Dermis blood vessel endothelial cell (primary cell): ENCODE measurements at regions not wholly inside any gene's neighbourhood (a gene's known extent, or its start where the extent isn't known, plus 50 kb on each side); places are given as distances from the start of the nearest gene placed in this dataset.
"Not testable (repeated sequence)": the region's sequence is repeated elsewhere in the genome, so short reads cannot be mapped to it uniquely, and the experiment has no call there.

Source experiments
- DNase-seq: peaks from one replicate; pipeline ENCODE4 v3.0.0; 2010

DNA sequence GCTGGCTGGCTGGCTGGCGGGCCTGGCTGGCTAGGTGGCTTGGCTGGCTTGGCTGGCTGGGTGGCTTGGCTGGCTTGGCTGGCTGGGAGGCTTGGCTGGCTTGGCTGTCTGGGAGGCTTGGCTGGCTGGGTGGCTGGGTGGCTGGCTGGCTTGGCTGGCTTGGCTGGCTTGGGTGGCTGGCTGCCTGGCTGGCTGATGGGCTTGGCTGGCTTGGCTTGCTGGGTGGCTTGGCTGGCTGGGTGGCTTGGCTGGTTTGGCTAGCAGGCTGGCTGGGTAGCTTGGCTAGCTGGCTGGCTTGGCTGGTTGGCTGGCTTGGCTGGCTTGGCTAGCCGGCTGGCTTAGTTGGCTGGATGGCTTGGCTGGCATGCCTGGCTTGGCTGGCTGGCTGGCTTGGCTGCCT lies 2834.1 kb downstream of the RPIA start:
- not testable (repeated sequence) for DNase-seq

DNA sequence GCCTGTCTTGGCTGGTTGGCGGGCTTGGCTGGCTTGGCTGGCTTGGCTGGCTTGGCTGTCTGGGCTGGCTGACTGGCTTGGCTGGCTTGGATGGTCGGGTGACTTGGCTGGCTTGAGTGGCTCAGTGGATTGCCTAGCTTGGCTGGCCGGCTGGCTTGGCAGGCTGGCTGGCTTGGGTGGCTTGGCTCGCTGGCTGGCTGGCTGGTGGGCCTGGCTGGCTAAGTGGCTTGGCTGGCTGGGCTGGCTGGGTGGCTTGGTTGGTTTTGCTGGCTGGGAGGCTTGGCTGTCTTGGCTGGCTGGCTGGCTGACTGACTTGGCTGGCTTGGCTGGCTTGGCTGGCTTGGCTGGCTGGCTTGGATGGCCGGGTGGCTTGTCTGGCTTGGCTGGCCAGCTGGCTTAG lies 2834.6 kb downstream of the RPIA start:
- DNase-seq, result not testable (repeated sequence)

DNA sequence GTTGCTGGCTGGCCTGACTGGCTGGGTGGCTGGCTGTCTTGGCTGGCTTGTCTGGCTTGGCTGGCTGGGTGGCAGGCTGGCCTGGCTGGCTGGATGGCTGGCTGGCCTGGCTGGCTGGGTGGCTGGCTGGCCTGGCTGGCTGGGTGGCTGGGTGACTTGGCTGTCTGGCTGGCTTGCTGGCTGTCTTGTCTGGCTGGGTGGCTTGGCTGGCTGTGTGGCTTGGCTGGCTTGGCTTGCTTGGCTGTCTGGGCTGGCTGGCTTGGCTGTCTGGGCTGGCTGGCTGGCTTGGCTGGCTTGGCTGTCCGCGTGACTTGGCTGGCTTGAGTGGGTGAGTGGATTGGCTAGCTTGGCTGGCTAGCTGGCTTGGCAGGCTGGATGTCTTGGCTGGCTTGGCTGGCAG lies 2835.6 kb downstream of the RPIA start:
- DNase-seq, result not testable (repeated sequence)

DNA sequence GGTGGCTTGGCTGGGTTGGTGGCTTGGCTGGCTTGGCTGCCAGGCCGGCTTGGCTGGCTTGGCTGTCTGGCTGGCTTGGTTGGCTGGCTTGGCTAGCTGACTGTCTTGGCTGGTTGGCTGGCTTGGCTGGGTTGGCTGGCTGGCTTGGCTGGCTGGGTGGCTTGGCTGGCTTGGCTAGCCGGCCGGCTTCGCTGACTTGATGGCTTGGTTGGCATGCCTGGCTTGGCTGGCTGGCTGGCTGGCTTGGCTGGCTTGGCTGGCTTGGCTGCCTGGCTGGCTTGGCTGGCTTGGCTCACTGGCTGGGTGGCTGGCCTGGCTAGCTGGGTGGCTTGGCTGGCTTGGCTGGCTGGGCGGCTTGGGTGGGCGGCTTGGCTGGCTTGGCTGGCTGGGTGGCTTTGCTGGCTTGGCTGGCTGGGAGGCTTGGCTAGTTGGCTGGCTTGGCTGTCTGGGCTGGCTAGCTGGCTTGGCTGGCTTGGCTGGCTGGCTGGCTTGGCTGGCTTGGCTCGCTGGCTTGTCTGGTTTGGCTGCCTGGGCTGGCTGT lies 2836.1 kb downstream of the RPIA start:
- DNase-seq, result not testable (repeated sequence)

DNA sequence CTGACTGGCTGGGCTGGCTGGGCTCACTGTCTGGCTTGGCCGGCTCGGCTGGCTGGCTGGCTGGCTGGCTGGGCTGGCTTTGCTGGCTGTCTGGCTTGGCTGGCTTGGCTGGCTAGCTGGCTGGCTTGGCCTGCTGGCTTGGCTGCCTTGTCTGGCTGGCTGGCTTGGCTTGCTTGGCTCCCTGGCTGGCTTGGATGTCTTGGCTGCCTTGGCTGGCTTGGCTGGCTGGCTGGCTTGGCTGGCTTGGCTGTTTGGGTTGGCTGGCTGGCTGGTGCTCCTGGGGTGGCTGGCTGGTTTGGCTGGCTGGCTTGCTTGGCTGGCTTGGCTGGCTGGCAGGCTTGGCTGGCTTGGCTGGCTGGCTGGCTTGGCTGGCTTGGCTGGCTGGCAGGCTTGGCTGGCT lies 2836.9 kb downstream of the RPIA start:
- DNase-seq, result not testable (repeated sequence)

DNA sequence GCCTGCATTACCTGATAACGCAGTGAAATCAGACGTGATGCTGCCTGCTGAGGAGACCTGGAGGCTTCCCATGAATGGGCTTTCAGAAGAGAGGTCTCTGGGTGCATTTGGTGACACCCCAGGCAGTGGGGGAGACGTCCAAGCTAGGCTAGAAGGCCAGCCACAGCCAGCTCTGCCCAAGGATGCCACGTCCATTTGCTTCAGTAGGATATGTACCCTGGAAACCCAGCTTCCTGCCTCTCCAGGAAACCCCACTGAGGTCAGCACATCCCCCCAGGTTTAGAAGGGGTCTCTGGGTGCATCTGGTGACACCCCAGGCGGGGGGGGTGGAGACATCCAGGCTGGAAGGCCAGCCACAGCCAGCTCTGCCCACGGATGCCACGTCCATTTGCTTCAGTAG lies 2844.6 kb downstream of the RPIA start:
- DNase-seq, result not testable (repeated sequence)

DNA sequence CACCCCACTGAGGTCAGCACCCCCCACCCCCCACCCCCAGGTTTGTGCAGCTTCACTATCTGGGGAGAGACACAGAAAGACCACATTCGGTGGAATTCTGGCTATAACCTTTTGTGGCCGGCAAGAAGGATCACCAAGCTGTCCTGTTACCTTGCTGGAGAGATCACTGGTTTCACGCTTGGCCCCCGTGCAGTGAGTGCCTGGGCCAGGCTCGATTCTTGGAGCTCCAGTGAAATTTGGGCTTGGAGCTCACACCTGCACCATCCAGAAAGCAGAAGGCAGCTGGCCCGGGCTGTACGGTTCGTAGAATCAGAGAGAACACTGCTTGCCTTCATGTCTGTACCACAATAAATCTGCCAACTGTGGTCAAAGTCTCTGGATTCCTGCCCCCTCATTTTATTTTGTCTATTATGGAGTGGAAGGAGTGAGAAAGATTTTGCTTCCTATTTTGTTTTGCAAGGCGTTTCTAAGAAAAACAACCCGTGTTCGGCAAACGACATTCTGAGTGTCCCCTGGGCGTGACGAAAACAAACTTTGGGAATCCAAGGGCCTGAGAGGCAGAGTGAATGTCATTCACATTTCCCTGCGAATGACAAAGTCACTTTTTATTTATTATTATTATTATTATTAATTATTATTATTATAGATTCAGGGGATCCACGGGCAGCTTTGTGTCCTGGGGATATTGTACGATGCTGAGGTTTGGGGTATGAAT lies 2845.2 kb downstream of the RPIA start:
- DNase-seq, result not testable (repeated sequence)

DNA sequence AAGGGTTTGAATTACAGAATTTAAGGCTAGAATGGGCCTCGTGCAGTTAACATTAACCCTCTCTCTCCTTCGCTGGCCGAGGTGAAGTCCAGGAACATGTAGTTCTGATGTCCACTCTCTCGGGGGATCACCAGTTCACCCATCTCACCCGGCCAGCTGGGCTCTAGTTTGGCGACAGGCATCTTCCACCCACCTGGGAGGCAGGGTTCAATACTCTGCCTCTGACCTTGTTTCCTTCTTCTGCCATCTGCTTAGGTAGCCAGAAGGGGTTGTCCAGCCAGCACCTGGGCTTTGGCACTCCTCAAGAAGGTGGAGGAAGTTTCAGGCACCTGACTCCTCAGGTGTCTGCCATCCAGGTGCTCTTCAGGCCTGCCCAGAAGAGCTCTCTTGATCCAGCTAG lies 2857.8 kb downstream of the RPIA start:
- DNase-seq, result not testable (repeated sequence)

DNA sequence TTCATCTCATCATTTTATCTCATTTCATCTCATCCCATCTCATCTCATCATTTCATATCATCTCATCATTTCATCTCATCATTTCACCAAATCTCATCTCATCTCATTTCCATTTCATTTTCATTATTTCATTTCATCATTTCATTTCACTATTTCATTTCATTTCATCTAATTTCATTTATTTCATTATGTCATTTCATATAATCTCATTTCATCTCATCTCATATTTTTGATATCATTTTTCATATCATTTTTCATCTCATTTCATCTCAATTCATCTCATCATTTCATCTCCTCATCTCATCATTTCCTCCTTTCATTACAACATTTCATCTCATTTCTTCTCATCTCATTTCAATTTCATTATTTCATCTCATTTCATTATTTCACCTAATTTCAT lies 2866.8 kb downstream of the RPIA start:
- DNase-seq, result not testable (repeated sequence)

DNA sequence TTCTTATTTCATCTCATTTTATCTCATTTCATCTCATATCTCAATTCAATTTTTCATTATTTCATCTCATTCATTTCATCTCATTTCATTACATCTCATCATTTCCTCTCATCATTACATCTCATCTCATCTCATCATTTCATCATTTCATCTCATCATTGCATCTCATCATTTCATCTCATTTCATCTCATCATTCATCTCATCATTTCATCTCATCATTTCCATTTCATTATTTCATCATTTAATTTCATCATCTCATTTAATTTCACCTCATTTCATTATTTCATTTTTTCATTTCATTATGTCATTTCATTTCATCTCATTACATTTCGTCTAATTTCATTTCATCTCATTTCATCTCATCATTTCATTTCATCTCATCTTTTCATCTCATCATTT lies 2867.8 kb downstream of the RPIA start:
- DNase-seq, result not testable (repeated sequence)

DNA sequence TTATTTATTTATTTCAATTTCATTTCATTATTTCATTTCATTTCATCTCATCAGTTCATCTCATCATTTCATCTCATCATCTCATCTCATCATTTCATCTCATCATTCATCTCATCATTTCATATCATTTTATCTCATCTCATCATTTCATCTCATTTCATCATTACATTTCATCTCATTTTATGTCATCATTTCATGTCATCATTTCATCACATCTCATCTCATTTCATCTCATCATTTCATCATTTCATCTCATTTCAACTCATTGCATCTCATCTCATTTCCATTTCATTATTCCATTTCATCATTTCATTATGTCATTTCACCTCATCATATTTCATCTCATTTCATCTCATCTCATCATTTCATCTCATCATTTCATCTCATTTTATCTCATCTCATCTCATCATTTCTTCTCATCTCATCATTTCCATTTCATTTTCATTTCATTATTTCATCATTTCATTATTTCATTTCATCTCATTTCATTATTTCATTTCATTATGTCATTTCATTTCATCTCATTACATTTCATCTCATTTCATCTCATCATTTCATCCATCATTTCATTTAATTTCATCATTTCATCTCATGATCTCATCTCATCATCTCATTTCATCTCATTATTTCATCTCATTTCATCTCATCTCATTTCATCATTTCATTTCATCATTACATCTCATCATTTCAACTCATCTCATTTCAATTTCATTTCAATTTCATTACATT lies 2868.6 kb downstream of the RPIA start:
- DNase-seq, result not testable (repeated sequence)

DNA sequence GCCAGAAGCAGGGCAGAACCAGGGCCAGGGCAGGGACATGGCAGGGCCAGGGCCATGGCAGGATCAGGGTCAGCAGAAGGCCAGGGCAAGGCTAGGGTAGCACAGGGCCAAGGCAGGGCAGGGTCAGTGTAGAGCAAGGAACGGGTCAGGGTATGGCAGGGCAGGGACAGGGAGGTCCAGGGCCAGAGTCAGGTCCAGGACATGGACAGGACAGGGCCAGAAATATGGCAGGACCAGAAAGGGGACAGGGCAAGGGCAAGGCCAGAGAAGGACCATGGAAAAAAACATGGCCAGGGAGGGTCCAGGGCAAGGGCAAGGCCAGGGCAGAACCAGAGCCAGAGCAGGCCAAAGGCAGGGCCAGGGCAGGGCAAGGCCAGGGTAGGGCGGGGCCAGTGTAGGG lies 2870.7 kb downstream of the RPIA start:
- DNase-seq, result not testable (repeated sequence)

DNA sequence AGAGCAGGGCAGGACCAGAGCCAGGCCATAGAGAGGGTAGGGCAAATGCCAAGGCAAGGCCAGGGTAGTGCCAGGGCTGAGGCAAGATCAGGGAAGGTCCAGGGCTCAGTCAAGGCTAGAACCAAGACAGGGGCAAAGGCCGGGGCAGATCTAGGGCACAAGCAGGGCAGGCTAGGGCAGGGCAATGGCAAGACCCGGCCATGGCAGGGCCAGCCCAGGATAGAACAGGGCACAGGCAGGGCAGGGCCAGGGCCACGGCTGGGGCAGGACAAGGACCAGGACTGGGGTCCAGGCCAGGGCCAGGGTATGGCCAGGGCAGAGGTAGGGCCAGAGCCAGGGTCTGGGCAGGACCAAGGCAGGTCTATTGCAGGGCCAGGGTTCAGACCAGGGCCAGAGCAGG lies 2873.2 kb downstream of the RPIA start:
- DNase-seq, result not testable (repeated sequence)

DNA sequence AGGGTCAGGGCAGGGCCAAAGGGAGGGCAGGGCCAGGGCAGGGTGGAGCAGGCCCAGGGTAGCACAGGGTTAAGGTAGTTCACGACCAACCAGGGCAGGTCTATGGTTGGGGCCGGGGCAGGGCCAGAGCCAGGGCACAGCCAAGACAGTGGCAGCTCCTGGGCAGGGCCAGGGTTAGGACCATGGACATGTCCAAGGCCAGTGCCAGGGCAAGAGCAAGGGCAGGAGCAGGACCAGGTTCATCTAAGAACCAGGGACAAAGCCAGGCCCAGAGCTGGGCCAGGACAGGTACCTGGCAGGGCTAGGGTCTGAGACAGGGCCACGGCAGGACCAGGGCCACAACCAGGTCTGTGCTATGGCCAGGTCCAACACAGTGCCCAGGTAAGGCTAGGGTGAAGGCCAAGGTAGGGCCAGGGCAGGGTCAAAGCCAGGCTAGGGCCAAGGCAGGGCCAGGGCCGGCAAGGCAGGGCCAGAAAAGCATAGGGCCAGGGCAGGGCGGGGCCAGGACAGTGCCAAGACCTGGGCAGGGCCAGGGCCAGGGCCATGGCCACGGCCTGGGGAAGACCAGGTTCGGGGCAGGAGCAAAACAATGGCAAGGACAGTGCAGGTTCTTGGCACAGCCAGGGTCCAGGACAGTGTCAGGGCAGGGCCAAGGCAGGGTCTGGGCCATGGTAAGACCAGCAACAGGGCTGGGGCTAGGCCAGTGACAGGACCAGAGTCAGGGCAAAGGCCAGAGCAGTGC lies 2874.4 kb downstream of the RPIA start:
- DNase-seq, result not testable (repeated sequence)

DNA sequence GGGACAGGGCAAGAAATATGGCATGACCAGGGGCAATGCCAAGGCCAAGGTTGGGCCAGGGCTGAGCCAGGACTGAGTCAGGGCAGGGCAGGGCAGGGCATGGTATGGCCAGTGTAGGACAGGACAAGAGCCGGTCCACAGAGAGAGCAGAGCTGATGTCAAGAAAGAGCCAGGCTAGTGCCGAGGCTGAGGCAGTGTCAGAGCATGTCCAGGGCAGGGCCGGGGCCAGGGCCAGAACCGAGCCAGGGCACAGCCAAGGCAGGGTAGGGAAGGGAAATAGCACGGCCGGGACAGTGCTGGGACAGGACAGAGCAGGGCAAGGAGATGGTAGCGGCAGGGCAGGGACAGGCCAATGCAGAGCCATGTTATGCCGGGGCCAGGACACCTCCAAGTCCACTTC lies 2875.1 kb downstream of the RPIA start:
- DNase-seq, result not testable (repeated sequence)

DNA sequence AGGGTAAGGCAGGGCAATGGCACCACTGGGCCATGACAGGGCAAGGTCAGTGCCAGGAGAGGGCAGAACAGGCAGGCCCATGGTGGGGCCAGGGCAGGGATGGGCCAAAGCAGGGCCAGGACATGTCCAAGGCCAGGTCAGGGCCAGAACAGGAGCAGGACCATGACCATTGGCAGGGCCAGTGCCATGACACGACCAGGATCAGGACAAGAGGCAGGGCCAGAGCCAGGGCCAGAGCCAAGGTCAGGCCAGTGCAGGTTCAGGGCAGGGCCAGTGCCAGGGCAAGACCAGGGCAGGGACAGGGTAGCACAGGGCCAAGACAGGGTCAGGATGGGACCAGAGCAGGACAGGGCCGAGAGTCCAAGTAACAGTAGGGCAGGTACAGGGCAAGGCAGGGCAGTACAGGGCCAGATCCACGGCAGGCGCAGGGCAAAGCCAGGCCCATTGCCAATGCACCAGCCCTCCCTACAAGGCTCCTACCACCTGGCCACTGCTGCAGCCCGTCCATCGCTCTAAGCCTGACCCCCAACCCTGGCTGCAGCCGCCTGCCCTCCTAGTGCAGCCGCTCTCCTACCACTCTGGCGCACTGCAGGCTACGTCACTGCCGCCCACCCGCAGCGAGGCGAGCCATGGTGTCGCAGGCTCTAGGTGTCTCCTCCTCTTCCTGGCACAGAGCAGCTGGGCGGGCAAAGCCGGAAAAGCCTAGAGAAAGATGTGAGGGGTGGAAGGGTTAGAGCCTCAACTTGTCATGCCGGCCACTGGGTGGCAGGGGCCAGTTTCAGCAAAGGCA lies 2876.3 kb downstream of the RPIA start:
- DNase-seq, result not testable (repeated sequence)

DNA sequence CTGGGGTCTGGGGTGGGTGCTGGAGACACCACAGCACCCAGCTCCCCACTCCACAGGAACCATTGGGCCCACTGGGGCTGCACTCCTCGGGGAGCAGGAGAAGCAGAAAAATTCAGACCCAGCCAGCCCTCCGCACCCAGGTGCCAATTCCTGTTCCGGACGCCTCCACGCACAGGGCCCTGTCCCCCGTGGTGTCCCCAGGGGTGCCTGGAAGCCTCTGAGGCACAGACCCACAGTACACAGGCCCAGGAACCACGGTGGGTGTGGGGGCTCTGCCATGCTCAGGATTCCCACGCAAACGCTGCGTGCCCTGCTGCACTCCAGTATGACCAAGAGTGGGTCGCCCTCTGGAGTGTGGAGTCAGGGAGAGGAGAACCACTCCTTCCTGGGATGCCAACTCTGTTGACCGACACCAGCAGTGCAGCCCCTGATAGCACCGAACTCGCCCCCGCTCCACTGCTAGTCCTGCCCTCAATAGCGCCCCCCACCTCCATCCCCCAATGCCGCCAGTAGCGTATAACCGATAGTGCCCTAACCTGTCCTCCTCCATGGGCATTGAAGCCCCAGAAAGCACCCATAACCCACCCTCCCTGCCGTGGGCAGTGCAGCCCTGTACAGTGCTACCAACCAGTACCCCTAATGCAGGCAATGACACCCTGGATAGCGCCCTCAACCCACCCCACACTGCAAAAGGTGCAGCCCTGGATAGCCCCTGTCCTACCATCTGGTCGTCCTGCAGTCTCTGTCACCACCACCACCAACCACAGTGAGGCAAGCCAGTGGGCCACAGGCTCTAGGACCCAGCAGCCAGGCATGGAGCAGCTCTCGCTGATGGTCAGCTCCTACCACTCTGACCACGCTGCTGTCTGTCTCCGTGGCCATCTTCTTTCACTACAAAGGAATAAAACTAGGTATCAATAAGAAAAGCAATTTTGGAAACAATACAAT lies 2877.2 kb downstream of the RPIA start:
- DNase-seq, result not testable (repeated sequence)

DNA sequence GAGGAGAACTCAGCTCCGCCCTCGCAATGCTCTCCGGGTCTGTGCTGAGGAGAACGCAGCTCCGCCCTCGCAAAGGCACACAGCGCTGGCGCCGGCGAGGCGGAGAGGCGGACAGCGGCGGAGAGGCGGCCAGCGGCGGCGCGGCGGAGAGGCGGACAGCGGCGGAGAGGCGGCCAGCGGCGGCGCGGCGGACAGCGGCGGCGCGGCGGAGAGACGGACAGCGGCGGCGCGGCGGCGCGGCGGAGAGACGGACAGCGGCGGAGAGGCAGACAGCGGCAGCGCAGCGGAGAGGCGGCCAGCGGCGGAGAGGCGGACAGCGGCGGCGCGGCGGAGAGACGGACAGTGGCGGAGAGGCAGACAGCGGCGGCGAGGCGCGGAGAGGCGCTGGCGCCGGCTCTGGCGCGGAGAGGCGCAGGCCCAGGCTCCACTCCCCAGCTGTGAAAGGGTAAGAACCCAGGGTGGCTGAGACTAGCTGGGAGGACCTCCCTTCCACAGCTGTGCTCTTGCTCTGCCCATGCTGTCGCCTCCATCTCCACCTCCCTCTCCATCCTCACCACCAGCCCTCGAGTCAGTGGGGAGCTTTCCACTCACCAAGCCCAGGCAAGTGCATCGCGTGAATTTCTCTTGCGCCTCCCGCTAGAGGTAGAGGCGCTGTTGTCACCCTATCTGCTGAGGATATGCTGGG lies 2879.9 kb downstream of the RPIA start:
- peak; percentile 22 for DNase-seq

DNA sequence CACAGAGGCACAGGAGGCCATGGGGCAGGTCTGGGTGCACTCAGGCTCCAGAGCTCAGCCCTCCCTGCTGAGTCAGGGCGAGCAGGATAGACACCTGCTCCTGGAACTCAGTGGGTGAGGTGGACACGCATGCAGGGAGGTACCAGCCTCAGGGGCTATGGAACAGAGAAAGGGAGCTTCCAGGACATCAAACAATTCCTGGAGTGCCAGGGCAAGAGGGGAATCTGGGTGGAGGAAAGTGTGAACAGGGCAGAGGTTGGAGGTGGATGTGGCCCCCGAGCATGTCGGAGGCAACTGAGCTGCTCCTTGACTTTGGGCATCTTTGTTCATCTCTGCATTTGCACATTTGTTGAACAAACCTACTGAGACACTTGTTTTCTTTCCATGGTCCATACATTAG lies 2881.5 kb downstream of the RPIA start:
- not testable (repeated sequence) for DNase-seq

DNA sequence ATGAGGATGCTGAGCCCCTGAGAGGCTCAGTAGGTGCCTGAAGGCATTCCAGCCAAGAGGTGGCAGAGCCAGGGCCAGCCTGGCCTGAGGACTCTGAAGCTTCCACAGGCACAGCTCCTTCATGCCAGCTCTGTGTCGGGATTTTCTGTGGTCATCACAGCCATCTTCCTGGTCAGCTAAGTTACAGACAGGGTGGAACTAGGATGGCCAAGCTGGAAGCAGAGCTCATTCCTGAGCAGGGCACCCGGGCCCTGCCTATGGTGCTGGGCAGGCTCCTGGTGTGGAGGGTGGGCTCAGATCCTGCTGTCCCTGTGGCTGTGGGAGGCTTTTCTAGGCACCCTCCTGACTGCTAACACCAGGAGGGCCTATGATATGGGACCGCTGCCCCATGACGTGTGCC lies 2882.3 kb downstream of the RPIA start:
- not testable (repeated sequence) for DNase-seq
